GM21360 (cell line): ENCODE measurements at regions not wholly inside any gene's neighbourhood (a gene's known extent, or its start where the extent isn't known, plus 50 kb on each side); places are given as distances from the start of the nearest gene placed in this dataset.
"Not testable (repeated sequence)": the region's sequence is repeated elsewhere in the genome, so short reads cannot be mapped to it uniquely, and the experiment has no call there.

Source experiments
- ATAC-seq: cut with Tn5 transposase; IDR thresholded peaks from one replicate; pipeline ENCODE4 v1.9.1; 2021; ENCODE audit warnings: mild to moderate bottlenecking, moderate library complexity; ENCODE audit not compliant: unreplicated experiment

- ATAC-seq: no peak
Observed at GRCh38 chr12:107144441-107144840, 51.1 kb upstream of the CRY1 start.

- no peak for ATAC-seq
Observed at GRCh38 chr12:107144990-107145389, 51.6 kb upstream of the CRY1 start.

GRCh38 chr12:107145397-107145796 is 52.0 kb upstream of the CRY1 start:
- no peak for ATAC-seq

- no peak for ATAC-seq
Observed at GRCh38 chr12:107148107-107148506, 54.8 kb upstream of the CRY1 start.

GRCh38 chr12:107152315-107152714 is 59.0 kb upstream of the CRY1 start:
- no peak for ATAC-seq

GRCh38 chr12:107159384-107159900 is 66.1 kb upstream of the CRY1 start:
- ATAC-seq: no peak

- no peak for ATAC-seq
Observed at GRCh38 chr12:107163413-107163812, 70.1 kb upstream of the CRY1 start.

GRCh38 chr12:107164392-107164791 is 71.0 kb upstream of the CRY1 start:
- no peak for ATAC-seq

GRCh38 chr12:107165581-107165980 is 72.2 kb upstream of the CRY1 start:
- ATAC-seq: no peak

- no peak for ATAC-seq
Observed at GRCh38 chr12:107167756-107168155, 74.4 kb upstream of the CRY1 start.

- no peak for ATAC-seq
Observed at GRCh38 chr12:107169200-107169599, 75.9 kb upstream of the CRY1 start.

- ATAC-seq: no peak
Observed at GRCh38 chr12:107178776-107179175, 85.4 kb upstream of the CRY1 start.

GRCh38 chr12:107179871-107180270 is 86.5 kb upstream of the CRY1 start:
- no peak for ATAC-seq

GRCh38 chr12:107180272-107180671 is 86.9 kb upstream of the CRY1 start:
- ATAC-seq: no peak

GRCh38 chr12:107184359-107184930 is 91.1 kb upstream of the CRY1 start:
- ATAC-seq: no peak

- ATAC-seq: no peak
Observed at GRCh38 chr12:107196681-107197080, 103.3 kb upstream of the CRY1 start.

GRCh38 chr12:107200394-107200793 is 107.0 kb upstream of the CRY1 start:
- ATAC-seq: no peak

- ATAC-seq: no peak
Observed at GRCh38 chr12:107207931-107208525, 114.7 kb upstream of the CRY1 start.

GRCh38 chr12:107209700-107210099 is 116.4 kb upstream of the CRY1 start:
- ATAC-seq: not testable (repeated sequence)

- ATAC-seq: not testable (repeated sequence)
Observed at GRCh38 chr12:107214373-107214773, 121.0 kb upstream of the CRY1 start.

- not testable (repeated sequence) for ATAC-seq
Observed at GRCh38 chr12:107216411-107216810, 123.1 kb upstream of the CRY1 start.

- ATAC-seq: no peak
Observed at GRCh38 chr12:107219301-107219700, 126.0 kb upstream of the CRY1 start.

GRCh38 chr12:107221913-107222312 is 128.6 kb upstream of the CRY1 start:
- ATAC-seq: no peak
